A549 (cell line): ENCODE measurements at regions not wholly inside any gene's neighbourhood (a gene's known extent, or its start where the extent isn't known, plus 50 kb on each side); places are given as distances from the start of the nearest gene placed in this dataset.
"Not testable (repeated sequence)": the region's sequence is repeated elsewhere in the genome, so short reads cannot be mapped to it uniquely, and the experiment has no call there.

Experiments
- ATAC-seq, 2 experiments: fragments of 200-7000 bp in 1 of 2; fragments of >200 bp in 1 of 2; cut with Nextera tagmentation in 1 of 2; cut with Tn5 transposase in 1 of 2; 3 replicates each; pipeline versions ENCODE4 v1.8.0 to v1.9.1; 2018 to 2020; ENCODE audit warnings: mild to moderate bottlenecking in 1 of 2, moderate library complexity in 1 of 2
- CTCF ChIA-PET: fragments of 300-600 bp; sonication (Branson Sonifier 250); formaldehyde crosslinking; extraction: SDS; loops from one replicate; lab custom pipeline; 2021; ENCODE audit warnings: antibody characterized with exemption, inconsistent platforms; lab: Yijun Ruan, JAX
- POLR2A ChIA-PET: fragments of 350-600 bp; formaldehyde crosslinking; extraction: SDS; loops from one replicate; lab custom pipeline; 2021; ENCODE audit warnings: antibody characterized with exemption, inconsistent platforms; lab: Yijun Ruan, JAX
- DNase-seq, 2 experiments: peaks; one replicate each; pipeline versions ENCODE4 v3.0.0 to v3.0.0-alpha.2; 2011 to 2016; ENCODE audit warnings: low read depth in 1 of 2, low spot score in 1 of 2
- FAIRE-seq: peaks from 2 replicates; lab custom pipeline; 2011; peaks lifted over from hg19 to GRCh38; lab: Jason Lieb, UNC
- H3K27ac ChIP-seq, 2 experiments: fragments of >200 bp; sonication (Bioruptor Twin); formaldehyde crosslinking; 3 replicates each; pipeline ENCODE4 v1.5.1; 2016 to 2017
- H3K4me1 ChIP-seq: fragments of >200 bp; sonication (Bioruptor Twin); formaldehyde crosslinking; 3 replicates; pipeline ENCODE4 v1.6.1; 2016
- H3K4me2 ChIP-seq: fragments of >200 bp; sonication (Bioruptor Twin); formaldehyde crosslinking; 3 replicates; pipeline ENCODE4 v1.6.1; 2016
- H3K4me3 ChIP-seq: fragments of >200 bp; sonication (Bioruptor Twin); formaldehyde crosslinking; 3 replicates; pipeline ENCODE4 v1.5.1; 2016
- H3K9me3 ChIP-seq: fragments of >200 bp; sonication (Bioruptor Twin); formaldehyde crosslinking; 3 replicates; pipeline ENCODE4 v1.6.1; 2016
- RAD21 ChIP-seq, 2 experiments: fragments of >200 bp in 1 of 2; sonication (Bioruptor Twin) in 1 of 2; formaldehyde crosslinking in 1 of 2; IDR thresholded peaks in 1 of 2; conservative IDR thresholded peaks in 1 of 2; 2 replicates in 1 of 2; 3 replicates in 1 of 2; pipeline ENCODE4 v1.6.1; 2012 to 2018; ENCODE audit warnings: inconsistent platforms in 1 of 2
- WGBS: methylation state at CpG from one replicate; pipeline ENCODE4 v1.1.6; 2017; ENCODE audit errors: missing lambda C conversion rate; 5-methylcytosine and 5-hydroxymethylcytosine counted together

GRCh38 chr22:12630965-12631364 lies 2897.0 kb upstream of the OR11H1 start:
- POLR2A ChIA-PET, H3K4me2 ChIP-seq, H3K4me3 ChIP-seq, ATAC-seq, H3K27ac ChIP-seq, FAIRE-seq, H3K4me1 ChIP-seq, H3K9me3 ChIP-seq, CTCF ChIA-PET: not testable (repeated sequence)
- peak in 1 of 2 experiments; percentile 12; a peak in 1 of 5 replicates for TF ChIP-seq RAD21 (conservative IDR thresholded peaks at IDR 0.05 in 1 of 2, IDR thresholded peaks at IDR 0.05 in 1 of 2)
- WGBS: 3% methylated on average over 3 of the region's 3 CpGs
- DNase-seq: peak in 1 of 2 experiments; percentile 7

- FAIRE-seq, H3K9me3 ChIP-seq, ATAC-seq, DNase-seq, H3K4me1 ChIP-seq, H3K4me3 ChIP-seq, H3K27ac ChIP-seq, CTCF ChIA-PET, H3K4me2 ChIP-seq, POLR2A ChIA-PET: not testable (repeated sequence)
These were observed 2890.3 kb upstream of the OR11H1 start for GRCh38 chr22:12637566-12638166.

- H3K27ac ChIP-seq, POLR2A ChIA-PET, H3K4me2 ChIP-seq, H3K9me3 ChIP-seq, H3K4me1 ChIP-seq, FAIRE-seq, ATAC-seq, CTCF ChIA-PET, DNase-seq, H3K4me3 ChIP-seq: not testable (repeated sequence)
- 15% methylated on average over 3 of the region's 3 CpGs for WGBS
These were observed 2889.7 kb upstream of the OR11H1 start for GRCh38 chr22:12638319-12638718.
